HG03457 (cell line): ENCODE measurements at regions not wholly inside any gene's neighbourhood (a gene's known extent, or its start where the extent isn't known, plus 50 kb on each side); places are given as distances from the start of the nearest gene placed in this dataset.

Experiments
- ATAC-seq: cut with Tn5 transposase; IDR thresholded peaks from one replicate; pipeline ENCODE4 v1.9.1; 2021; ENCODE audit warnings: moderate number of reproducible peaks; ENCODE audit not compliant: unreplicated experiment

DNA sequence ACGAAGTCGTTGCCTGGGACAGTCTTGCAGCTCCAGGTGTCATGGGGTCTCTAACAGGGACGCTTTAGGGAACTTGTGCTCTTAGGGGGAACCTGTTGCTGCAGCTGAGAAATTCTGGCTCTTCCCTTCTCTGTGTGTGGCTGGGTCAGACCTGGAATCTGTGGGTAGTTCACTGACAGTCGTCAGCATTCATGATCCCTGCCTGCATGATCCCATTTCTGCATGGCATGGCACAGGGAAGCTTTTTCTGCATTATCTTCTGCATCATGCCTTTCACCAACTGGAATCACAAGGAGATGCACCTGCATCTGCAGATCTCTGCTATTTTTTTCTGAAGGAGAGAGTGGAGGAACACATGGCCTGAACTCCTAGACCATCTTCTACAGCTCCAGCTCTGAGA lies 85.6 kb downstream of the SOX9 start:
- ATAC-seq: no peak

DNA sequence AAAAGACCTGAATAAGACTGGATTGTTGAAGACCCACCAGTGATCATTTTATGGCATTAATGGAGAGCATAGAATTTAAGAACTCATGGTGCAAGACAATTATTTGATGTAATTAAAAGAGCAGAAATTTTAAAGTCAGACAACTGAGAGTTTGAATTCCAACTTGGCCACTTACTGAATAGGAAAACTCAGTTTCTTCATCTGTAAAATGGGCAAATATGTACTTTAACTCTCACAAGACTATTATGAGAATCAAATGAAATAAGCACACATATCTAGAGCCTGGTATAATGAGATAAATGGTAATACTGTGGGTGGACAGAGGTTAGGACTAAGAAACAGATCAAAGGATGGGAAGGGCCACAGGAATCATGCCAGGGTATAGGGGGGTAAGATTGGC lies 88.0 kb downstream of the SOX9 start:
- no peak for ATAC-seq

DNA sequence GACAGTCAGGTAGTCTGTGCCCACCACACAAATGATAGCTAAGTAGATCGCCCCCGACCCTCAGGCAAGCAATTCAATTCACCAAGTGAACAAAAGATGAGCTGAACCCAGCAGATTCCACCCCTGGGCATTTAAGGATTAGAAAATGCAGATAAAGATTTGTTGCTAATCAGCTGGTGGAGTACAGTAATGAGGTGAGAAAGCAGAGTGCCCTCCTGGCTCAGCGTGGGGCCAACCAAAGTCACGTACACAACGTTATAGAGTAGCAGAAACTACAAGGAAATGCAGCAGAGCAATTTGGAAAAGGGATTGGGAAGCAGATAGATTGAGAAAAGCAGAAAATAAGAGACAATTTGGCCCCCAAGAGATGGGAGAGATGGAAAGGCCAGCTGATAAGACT lies 91.2 kb downstream of the SOX9 start:
- no peak for ATAC-seq

DNA sequence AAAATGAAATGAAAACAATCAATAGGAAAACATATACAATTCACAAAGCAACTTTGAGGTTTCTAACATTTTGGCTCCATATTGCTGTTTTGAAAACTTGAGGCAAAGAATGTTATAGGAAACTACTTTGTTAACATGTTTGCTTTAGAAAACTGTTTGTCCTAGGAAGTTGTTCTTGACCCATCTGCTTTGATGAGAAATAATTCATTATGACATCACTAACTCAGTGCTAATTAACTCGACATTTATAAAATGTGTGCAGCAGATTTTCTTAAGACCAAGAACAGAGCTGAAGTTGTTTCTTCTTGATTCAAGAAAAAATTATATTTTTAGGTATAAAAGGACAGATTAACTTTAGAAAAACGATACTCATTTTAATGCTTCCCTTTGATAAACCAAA lies 94.7 kb downstream of the SOX9 start:
- ATAC-seq: no peak

DNA sequence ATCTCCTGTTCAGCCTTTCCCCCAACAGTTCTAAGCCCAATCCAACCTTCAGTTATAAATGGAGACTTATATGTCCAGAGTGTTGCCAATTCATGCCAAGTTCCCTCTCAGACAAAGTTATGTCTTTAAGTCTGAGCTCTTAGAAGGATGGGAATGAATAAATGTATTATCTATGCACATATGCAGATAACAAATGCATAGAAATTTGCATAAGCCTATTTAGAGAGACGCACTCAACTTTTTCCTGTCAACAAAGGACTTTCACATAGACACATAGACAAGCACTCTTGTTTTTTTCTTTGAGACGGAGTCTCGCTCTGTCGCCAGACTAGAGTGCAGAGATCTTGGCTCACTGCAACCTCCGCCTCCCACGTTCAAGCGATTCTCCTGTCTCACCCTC lies 95.1 kb downstream of the SOX9 start:
- ATAC-seq: no peak

DNA sequence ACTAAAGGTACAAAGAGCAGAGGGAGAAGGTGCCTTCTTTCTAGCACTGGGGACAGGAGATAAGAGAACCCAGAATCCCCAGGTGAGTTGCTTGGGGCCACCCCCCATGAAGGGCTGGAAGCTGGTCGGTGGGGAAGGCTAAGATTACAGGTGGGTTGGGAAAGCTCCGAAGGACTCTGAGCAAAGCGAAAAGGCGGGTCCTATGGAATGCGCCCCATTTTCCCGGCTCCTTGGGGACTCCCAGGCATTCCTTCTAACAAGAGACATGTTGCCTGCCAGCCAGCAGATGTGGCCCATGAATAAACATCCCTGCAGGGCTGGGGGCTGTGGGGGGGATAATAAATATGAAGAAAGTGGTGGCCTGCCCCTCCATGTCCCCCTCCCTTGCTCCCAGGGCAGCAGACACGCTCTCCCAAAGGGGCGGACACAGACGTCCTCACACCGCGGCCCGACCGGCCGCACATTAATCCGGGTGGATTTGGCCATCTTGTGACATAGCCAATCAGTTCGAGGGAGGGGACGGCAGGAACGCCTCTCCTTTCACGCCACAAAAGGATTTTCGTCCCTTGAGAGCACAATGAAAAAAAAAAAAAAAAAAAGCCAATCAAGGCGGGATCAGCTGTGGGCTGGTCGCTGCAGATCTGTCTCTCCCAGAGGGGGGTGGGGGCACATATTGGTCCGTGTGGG lies 98.5 kb downstream of the SOX9 start:
- ATAC-seq: no peak

DNA sequence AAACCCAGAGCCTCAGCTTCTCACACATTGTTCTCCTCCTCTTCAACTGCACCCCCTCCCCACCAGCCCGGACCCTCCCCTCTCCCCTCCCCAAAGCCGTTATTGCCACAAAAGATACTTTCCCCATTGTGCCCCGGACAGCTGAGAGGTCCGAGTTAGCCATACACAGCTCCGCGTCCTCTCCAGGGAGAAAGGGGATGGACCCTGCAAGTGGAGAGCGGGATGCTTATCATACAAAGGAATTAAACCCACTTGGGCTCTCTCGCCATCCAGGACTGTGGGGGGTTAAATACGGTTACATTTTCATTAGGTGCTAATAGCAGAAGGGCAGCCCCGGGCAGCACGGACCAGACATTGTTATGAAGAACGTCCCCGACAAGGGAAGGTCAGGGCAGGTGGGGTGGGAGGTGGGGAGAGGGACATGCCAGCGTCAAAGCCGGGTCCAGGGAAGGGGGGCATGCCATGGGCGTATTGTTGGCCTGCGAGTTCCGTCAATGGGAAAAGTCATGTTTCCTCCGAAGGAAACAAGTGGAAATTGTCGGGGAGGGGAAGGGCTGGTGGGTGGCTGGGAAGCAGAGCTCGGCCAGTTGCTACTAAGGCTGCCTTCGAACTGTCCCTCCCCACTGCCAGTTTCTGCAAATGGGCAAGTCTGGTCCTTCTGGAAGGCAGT lies 99.1 kb downstream of the SOX9 start:
- ATAC-seq: no peak

DNA sequence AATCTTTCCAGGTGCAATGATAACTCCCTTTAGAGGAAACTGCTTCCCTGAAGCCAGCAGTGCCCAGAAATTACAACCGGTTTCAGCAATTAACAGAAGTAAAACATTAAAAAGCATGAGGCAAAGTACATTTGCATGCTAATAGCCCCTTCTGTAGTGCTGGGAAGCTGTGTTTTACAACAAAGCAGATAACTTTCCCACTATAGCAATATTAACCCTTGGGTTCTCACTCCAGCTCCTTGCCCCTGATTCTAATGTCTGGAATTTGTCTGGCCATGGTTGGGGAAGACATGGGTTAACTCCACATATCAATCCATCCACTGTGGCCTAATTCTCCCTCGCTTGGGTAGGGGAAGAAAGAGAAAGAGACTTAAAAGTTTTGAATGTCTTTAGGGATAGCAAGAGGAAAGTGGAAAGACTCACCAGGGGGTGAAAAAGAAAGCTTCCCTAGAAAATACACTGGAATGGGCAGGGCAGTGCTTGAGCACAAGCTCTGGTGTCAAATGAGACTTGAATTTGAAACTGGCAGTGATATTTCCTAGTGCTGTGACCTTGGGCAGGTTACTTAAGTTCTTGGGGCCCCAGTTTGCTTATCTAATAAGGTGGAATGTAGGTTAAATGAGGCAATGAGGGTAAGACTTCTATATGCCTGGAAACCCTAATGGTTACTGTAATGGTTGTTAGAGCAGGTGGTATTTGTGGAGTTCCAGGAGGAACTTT lies 102.0 kb downstream of the SOX9 start:
- no peak for ATAC-seq

DNA sequence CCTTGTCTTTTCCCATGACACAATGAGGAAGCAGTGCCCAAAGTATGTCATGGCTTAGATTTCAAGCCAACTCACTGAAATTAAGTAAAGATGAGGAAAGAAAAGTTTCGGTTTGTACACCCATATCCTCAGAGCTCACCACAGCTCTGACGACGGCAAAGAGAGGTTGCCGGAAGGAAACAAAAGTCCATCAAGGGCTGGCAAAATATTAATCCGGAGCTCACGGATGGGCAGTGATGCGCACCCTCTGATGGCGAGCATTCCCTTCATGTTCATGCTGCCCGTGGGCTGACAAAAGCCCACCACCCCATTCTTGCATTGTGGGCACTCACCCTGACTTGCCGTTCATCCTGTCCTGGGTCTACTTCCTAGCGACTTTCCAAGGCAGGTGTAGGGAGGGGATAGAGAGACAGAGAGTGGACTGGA lies 103.1 kb downstream of the SOX9 start:
- no peak for ATAC-seq

DNA sequence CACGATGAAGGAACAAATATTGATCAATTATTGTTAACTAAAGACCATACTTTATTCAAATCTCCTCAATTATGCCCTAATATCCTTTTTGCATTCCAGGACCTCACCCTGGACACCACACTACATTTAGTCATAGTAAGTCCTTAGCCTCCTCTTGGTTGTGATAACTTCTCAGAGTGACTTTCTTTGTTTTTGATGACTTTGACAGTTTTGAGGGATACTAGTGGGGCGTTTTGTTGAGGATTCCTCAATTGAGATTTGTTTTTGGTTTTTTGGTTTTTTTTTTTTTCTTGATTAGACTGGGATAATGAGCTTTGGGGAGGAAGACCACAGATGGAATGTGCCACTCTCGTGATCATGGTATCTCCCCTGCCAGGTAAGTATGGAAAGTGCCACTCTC lies 105.5 kb downstream of the SOX9 start:
- no peak for ATAC-seq

DNA sequence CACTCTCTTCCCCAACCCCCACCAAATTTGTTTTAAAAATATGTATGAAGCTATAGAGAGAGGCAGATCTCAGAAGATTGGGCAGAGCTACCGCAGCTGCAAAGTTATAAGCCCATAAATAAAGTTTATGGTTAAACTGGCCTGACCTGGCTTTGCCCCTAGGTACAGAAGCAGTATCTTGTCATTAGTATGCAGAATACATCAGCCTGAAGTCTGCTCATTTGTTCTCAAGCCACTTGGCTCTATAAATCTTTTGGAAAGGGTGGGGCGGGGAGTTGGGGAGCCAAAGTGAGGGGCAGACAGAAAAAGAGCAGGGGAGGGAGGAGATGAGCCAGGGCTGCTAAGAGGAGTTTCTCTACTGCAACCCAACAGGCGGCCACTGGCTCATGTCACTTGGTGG lies 113.2 kb downstream of the SOX9 start:
- ATAC-seq: no peak

DNA sequence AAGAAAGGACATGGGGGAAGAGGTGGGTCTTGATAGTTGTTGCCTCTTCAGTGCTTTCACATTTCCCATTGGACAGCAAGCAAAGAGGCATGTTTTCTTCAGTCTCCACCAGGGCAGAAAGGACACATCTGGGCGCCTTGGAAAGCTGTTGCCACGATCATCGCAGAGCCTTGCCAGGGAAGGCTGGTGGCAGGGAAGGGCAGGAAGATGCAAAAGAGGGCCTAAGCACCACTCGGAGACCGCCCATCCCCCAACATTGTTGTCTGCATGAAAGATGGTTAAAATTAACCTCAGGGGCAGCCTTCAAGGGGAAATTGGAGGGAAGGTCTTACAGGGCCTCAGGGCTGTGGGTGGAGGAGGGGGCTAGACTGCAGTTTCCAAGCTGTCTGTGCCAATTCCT lies 114.2 kb downstream of the SOX9 start:
- ATAC-seq: no peak

DNA sequence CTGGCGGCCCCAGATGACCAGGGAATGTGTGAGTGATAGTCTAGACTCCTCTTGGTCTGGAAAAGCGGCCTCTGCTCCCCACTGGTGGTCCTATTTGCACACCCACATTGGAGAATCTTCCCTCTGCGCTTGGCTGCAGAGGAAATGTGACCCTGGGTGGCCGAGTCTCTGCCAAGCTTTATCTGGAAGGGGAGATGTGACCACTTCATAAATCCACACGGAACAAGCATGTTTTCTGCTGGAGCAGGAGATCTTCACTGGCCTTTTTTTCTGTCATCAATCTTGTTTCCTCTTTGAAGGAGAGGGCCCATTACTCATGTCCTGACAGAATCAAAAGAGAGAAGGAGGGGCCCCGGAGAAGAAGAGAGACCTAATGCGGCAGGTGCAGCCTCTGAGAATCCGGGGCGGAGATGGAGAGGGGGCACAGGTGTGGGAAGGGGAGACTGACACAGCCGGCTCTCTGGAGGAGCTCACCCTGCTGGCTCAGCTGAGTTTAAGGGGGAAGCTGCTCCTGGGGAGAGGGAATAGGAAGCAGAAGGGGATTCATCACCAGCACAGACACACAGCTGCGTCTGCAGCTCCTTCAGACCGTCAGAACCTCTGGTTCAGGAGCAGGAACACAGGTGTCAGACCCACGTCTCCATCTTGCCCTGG lies 116.3 kb downstream of the SOX9 start:
- ATAC-seq: no peak

DNA sequence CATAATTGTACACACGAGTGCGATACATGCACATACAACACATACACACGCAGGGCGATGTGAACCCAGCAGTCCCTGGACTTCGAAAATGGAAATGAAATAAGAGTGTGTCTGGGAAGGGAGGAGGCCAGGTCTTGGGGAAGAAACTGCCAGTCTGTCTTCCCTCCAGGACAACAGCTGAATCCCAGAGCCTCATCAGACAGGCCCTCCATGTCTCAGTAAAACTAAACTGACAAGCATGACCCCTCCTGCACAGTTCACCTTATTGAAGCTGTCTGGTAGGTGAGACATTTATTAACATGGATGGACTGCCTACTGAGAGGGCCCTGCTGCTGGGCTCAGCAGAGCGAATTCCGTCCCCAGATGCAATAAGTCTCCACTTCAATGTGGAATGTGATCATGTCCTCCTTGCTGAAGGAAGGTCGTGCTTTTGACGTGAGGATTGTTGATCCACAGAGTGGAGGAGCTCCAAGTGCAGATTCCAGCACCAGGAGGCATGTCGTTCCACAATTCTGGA lies 117.4 kb downstream of the SOX9 start:
- no peak for ATAC-seq

DNA sequence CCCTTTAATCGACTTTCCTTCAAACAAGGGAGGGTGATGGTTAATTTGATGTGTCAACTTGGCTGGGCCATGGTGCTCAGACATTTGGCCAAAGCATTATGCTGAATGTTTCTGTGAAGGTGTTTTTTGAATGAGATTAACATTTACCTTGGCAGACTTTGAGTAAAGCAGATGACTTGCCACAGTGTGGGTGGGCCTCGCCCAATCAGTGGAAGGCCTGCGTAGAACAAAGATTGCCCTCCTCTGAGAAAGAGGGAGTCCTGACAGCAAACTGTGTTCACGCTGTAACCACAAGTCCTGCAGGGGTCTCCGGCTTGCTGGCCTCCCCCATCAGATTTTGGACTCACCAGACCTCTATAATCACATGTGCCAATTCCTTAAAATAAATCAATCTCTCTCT lies 118.7 kb downstream of the SOX9 start:
- no peak for ATAC-seq

DNA sequence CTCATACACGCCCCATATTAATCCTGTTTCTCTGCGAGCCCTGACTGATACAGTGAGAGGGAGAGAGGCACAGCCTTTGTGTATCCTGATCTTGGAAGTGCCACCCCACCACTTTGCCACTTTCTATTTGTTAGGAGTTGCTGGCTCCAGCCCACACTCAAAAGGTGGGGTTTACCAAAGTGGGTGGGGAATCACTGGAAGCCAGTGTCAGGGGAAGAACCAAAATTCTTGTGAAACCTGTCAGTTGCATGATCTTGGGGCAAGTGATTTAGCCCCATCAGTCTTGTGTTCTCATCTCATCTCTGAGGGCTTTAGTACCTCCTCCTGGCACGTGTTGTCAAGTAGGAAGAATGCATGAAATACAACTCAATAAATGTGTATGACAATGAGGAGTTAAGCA lies 119.5 kb downstream of the SOX9 start:
- ATAC-seq: no peak

DNA sequence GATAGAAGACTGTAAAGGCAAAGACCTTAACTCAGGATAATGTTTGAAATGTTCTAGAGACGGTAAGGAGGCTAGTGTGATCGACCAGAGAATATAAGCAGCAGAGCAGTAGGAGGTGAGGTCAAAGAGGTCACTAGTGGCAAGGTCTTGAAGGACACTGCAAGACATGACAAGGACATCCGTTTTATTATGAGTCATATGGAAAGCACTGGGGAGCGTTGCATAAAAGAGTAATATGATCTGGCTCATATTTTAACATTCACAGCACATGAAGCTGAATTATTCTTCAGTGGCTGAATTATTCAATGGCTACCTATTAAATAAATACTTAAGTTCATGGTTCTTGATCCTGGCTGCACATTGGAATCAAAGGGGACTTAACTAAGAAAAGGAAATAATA lies 123.7 kb downstream of the SOX9 start:
- ATAC-seq: no peak

DNA sequence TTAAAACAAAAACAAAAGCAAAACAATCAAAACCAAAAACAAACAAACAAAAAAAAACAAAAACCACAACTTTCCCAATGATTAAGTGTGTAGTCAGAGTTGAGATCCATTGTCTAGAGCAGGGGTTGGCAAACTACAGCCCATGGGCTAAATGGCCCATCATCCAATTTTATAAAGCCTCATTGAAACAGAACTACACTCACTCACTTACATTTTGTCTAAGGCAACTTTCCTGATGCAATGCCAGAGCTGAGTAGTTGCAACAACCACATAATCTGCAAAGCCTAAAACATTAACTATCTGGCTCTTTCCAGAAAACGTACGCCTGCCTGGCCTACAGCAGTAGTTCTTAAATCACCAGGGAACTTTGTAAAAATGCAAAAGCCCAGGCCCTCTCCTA lies 124.1 kb downstream of the SOX9 start:
- ATAC-seq: no peak

DNA sequence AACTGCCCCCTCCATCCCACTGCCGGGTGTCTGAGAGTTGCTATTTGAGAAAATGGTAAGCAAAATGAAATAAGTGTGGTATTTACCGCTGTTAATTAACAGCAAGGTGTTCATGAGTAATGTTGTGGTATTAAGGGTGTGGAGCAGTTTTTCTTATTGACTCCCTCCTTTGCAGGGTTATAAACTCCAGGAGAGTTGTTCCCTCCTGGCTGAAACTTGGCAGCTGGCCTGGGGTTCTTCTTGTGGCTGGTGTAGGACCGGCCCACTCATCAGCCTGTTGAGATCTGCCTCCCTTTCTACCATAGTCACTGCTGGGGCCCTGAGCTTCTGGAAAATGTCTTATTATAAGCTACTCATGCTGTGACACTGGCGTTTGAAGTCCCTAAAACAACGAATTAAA lies 128.6 kb downstream of the SOX9 start:
- no peak for ATAC-seq

DNA sequence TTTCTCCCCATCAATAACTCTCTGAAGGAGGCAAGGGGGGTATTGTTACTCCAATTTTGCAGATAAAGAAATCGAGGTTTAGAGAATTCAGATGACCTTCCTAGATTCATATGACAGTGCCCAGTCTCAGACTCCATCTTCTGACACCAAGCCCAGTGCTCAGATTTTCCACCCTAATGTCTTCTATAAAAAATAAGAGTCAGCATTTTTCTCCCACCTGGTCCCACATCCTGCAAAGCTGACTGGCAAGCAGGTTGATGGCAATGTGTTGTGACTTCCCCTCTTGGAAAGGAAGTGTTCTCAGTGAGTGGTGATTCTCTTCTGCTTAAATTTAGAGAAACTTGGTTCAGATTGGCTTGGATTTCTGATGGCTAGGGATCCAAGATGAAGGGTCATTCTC lies 129.4 kb downstream of the SOX9 start:
- no peak for ATAC-seq

DNA sequence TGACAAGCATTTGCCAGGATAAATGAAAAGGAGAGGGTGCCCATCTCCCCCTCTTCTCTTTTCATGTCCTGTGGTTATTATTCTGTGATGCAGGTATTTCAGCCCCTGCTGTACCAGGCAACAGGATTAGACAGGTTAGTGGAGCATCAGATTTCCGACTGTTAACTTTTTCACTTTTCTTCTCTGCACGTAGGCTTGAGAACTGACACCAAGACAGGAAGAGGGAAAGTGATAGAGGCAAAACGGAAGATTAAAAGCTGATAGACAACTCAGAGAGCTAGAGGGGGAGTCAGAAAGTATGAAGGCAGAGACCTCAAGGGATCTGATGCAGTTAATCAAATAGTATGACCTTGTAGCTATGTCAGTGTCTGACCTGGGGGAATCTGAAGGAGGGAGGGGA lies 132.8 kb downstream of the SOX9 start:
- ATAC-seq: no peak
